ENCODE measurements at regions not wholly inside any gene's neighbourhood (a gene's known extent, or its start where the extent isn't known, plus 50 kb on each side); places are given as distances from the start of the nearest gene placed in this dataset.

GRCh38 chr5:159486836-159487235 lies 156.5 kb upstream of the IL12B start:
- TF ChIP-seq, protein P1, sequence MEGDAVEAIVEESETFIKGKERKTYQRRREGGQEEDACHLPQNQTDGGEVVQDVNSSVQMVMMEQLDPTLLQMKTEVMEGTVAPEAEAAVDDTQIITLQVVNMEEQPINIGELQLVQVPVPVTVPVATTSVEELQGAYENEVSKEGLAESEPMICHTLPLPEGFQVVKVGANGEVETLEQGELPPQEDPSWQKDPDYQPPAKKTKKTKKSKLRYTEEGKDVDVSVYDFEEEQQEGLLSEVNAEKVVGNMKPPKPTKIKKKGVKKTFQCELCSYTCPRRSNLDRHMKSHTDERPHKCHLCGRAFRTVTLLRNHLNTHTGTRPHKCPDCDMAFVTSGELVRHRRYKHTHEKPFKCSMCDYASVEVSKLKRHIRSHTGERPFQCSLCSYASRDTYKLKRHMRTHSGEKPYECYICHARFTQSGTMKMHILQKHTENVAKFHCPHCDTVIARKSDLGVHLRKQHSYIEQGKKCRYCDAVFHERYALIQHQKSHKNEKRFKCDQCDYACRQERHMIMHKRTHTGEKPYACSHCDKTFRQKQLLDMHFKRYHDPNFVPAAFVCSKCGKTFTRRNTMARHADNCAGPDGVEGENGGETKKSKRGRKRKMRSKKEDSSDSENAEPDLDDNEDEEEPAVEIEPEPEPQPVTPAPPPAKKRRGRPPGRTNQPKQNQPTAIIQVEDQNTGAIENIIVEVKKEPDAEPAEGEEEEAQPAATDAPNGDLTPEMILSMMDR (IDR thresholded peaks at IDR 0.05), result no peak
- no peak for TF ChIP-seq POLR2A (IDR thresholded peaks at IDR 0.05)
